Small intestine (tissue), 7 donors: ENCODE measurements at regions not wholly inside any gene's neighbourhood (a gene's known extent, or its start where the extent isn't known, plus 50 kb on each side); places are given as distances from the start of the nearest gene placed in this dataset.

ENCODE experiments used
- DNase-seq, 2 donors: peaks; one replicate each; pipeline versions ENCODE4 v3.0.0 to v3.0.0-alpha.2; 2013
- FAIRE-seq: peaks from 2 replicates; lab custom pipeline; 2012; peaks lifted over from hg19 to GRCh38; lab: Jason Lieb, UNC
- H3K27ac ChIP-seq, 3 donors: one replicate each; pipeline ENCODE4 v1.5.1; 2013; ENCODE audit warnings: low read length in 2 of 3, mild to moderate bottlenecking in 2 of 3, control low read depth in 1 of 3, inconsistent platforms in 1 of 3, low read depth in 1 of 3, moderate library complexity in 1 of 3
- H3K27me3 ChIP-seq, 3 donors: one replicate each; pipeline ENCODE4 v1.6.1; 2013; ENCODE audit warnings: low read length in 3 of 3, inconsistent platforms in 1 of 3; ENCODE audit not compliant: control insufficient read depth in 3 of 3, insufficient read depth in 3 of 3
- H3K36me3 ChIP-seq, 3 donors: one replicate each; pipeline ENCODE4 v1.6.1; 2013; ENCODE audit warnings: low read length in 3 of 3, inconsistent platforms in 1 of 3, low read depth in 1 of 3, mild to moderate bottlenecking in 1 of 3, moderate library complexity in 1 of 3; ENCODE audit not compliant: control insufficient read depth in 3 of 3, insufficient read depth in 2 of 3
- H3K4me1 ChIP-seq, 3 donors: one replicate each; pipeline ENCODE4 v1.6.1; 2013; ENCODE audit warnings: low read length in 2 of 3, inconsistent platforms in 1 of 3, low read depth in 1 of 3, mild to moderate bottlenecking in 1 of 3, moderate library complexity in 1 of 3; ENCODE audit not compliant: control insufficient read depth in 3 of 3, insufficient read depth in 2 of 3
- H3K4me3 ChIP-seq, 3 donors: one replicate each; pipeline ENCODE4 v1.5.1; 2013; ENCODE audit warnings: low read length in 3 of 3, control low read depth in 1 of 3, inconsistent platforms in 1 of 3, low read depth in 1 of 3, mild to moderate bottlenecking in 1 of 3, moderate library complexity in 1 of 3
- H3K9me3 ChIP-seq, 2 donors: one replicate each; pipeline ENCODE4 v1.6.1; 2013; ENCODE audit warnings: low read depth in 1 of 2, low read length in 1 of 2; ENCODE audit not compliant: control insufficient read depth in 2 of 2, insufficient read depth in 1 of 2
- WGBS, 3 donors: extraction: QIAGEN DNeasy Blood & Tissue Kit; methylation state at CpG; one replicate each; pipeline ENCODE4 v1.1.7; 2013; 5-methylcytosine and 5-hydroxymethylcytosine counted together
- donor health status: healthy with polysubstance abuse.
- donor health status: control.
- donor health status: control.
- donor health status: Bipolar disorder and iron deficiency.
- donor health status: healthy.

DNA sequence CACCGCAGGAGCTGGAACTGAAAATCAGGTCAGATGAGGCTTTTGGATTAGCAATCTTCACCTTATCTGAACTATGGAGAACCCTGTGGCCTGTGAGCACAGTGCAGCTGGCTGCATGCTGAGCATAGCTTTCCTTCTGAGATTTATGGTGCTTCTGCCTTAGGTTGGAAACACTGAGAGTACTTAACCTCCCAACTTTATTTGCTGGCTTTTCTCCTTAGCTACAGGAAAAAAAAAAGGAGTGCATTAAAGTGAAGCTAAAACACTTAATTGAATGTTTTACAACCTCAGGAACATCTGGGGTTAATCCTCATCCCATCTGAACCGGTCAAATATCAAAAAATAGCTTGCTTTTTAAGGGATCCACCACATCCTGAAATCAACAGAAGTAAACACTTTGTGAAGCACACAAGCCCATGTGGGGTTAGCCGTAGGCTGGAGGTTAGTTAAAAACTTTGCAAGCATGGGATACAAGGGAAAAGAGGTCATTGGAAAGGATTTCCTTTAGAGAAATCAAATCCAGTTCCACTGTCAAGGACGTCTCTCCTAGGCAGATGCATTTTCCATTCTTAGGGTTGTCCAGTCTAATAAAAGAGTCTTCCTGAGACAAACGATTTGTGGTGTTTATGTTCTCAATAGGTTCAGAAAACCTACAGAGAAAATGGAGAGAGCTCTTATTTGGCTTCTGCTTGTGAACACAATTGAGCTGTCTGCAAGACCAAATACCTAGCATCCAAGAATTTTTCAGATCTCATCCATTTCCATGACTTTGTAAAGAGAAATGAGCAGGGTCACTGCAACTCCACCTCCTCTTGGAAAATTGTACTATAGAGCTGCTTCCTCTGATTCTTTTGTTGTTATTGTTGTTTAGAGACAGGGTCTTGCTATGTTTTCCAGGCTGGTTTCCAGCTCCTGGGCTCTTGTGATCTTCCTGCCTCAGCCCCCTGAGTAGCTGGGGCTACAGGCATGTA is 470.4 kb upstream of the IGFBP3 start:
- peak in 1 of 2 donors; percentile 8 for DNase-seq
- no peaks in the 10 kb centered on the region for H3K9me3 ChIP-seq
- H3K27me3 ChIP-seq = no peaks in the 10 kb centered on the region
- H3K4me3 ChIP-seq = no peak overlapping the region
- FAIRE-seq = no peak
- H3K27ac ChIP-seq = no peak overlapping the region
- no peaks in the 10 kb centered on the region for H3K36me3 ChIP-seq
- no peaks in the 10 kb centered on the region for H3K4me1 ChIP-seq
- WGBS, 3 donors = 37 to 47% (median 43%) methylated on average over 5 of the region's 5 CpGs

DNA sequence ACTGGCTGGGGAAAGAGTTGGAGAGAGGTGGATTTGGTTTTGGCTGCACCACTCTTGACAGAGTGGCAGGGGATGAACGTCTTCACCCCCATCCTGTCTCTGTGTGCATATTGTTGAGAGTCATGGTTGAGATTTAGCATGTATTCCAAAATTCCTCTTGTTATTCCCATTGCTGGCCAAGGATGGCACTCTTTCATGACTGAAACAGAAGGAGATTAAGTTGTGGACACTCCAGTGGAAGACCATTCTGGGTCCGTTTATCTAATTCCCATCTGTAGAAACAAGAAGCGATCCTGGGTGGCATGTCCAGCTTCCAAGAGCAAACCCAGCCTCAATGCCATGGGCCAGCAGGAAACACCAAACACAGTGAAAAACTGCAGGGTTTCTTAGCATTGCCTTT is 469.0 kb upstream of the IGFBP3 start:
- Histone ChIP-seq H3K27ac (no peak overlapping the region), H3K4me3 (no peak overlapping the region), H3K4me1 (no peaks in the 10 kb centered on the region), H3K9me3 (no peaks in the 10 kb centered on the region), H3K27me3 (no peaks in the 10 kb centered on the region), H3K36me3 (no peaks in the 10 kb centered on the region)
- 72 to 84% (median 76%) methylated on average over 3 of the region's 3 CpGs for WGBS, 3 donors
- FAIRE-seq (no peak), DNase-seq (no peak)

DNA sequence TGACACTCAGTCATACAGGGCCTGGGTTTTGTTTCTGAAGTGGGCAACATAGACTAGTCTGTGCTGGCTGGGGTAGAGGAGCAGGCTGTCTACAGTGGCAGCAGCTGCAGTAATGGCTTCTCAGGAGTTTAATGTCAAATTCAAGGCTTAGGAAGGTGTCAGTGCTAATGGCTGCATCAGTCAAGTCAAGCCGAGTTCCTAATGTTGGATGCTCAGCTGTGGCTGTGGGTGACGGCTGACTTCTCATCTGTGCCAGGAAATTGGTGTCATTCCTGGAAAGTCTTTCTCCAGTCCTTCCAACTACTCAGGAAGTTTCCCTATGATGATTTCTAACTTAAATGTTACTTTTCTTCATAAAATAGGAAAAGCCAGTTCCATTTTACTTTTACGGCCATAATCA is 468.1 kb upstream of the IGFBP3 start:
- Histone ChIP-seq H3K36me3 (no peaks in the 10 kb centered on the region), H3K9me3 (no peaks in the 10 kb centered on the region), H3K4me3 (no peak overlapping the region), H3K4me1 (no peaks in the 10 kb centered on the region), H3K27ac (no peak overlapping the region), H3K27me3 (no peaks in the 10 kb centered on the region)
- FAIRE-seq (no peak), DNase-seq (no peak)
- WGBS, 3 donors = 84 to 91% (median 85%) methylated on average over 3 of the region's 3 CpGs

DNA sequence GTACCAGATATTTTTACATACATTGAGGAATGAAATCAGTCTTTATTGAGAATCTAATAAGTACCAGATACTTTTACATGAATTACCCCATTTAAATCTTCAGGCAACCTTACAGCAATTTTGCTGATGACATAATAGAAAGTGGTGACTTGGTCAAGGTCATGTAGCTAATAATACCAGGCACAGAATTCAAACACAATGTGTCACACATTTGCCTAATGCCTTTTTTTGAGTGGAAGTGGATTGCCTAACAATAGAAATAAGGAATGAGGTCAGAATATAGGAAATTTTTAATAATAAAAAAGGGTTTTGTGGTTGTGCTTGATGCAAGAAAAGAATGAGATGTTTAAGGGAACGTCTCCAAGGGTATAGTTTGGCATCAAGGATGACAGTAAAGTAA is 466.6 kb upstream of the IGFBP3 start:
- Histone ChIP-seq H3K9me3 (no peaks in the 10 kb centered on the region), H3K4me1 (no peaks in the 10 kb centered on the region), H3K36me3 (no peaks in the 10 kb centered on the region), H3K27me3 (no peaks in the 10 kb centered on the region), H3K27ac (no peak overlapping the region), H3K4me3 (no peak overlapping the region)
- 50 to 70% (median 61%) methylated on average over 1 of the region's 1 CpG for WGBS, 3 donors
- DNase-seq = no peak
- no peak for FAIRE-seq

- no peaks in the 10 kb centered on the region for H3K27me3 ChIP-seq
- 62 to 81% (median 65%) methylated on average over 6 of the region's 6 CpGs for WGBS, 3 donors
- DNase-seq (no peak), FAIRE-seq (no peak)
- H3K36me3 ChIP-seq = no peaks in the 10 kb centered on the region
- H3K9me3 ChIP-seq = no peaks in the 10 kb centered on the region
- no peak overlapping the region for H3K27ac ChIP-seq
- H3K4me1 ChIP-seq = no peaks in the 10 kb centered on the region
- no peak overlapping the region for H3K4me3 ChIP-seq
Observed at GRCh38 chr7:46386428-46387399, 465.6 kb upstream of the IGFBP3 start.

- no peak overlapping the region for H3K4me3 ChIP-seq
- FAIRE-seq = peak; percentile 59
- DNase-seq = no peak
- H3K27ac ChIP-seq = no peak overlapping the region
- H3K27me3 ChIP-seq = no peaks in the 10 kb centered on the region
- H3K36me3 ChIP-seq = no peaks in the 10 kb centered on the region
- no peaks in the 10 kb centered on the region for H3K4me1 ChIP-seq
- no peaks in the 10 kb centered on the region for H3K9me3 ChIP-seq
Observed at GRCh38 chr7:46385662-46386309, 464.7 kb upstream of the IGFBP3 start.

DNA sequence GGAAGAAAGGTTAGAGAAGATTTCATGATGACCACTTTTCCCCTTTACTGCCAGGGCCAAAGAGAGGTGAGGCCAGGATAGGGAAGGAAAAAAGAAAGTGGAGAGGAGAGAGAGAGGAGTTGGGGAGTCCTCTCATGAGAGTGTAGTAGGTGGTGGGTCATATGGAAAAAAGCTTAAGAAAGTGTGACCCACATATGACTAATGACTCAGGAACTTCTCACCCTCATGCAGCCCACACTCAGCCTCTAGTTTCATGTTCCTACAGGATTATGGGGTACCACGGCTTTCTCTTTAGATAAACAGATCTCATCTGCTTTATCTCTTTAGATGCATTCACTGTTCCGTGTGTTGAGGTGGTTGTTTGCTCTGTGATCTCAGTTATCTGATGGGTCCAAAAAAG is 462.5 kb upstream of the IGFBP3 start:
- DNase-seq (no peak), FAIRE-seq (no peak)
- no peak overlapping the region for H3K27ac ChIP-seq
- H3K4me1 ChIP-seq = no peaks in the 10 kb centered on the region
- WGBS, 3 donors = 29 to 60% (median 45%) methylated on average over 2 of the region's 2 CpGs
- H3K27me3 ChIP-seq = no peaks in the 10 kb centered on the region
- H3K4me3 ChIP-seq = no peak overlapping the region
- H3K36me3 ChIP-seq = no peaks in the 10 kb centered on the region
- no peaks in the 10 kb centered on the region for H3K9me3 ChIP-seq
